NB4 (cell line): ENCODE measurements at regions not wholly inside any gene's neighbourhood (a gene's known extent, or its start where the extent isn't known, plus 50 kb on each side); places are given as distances from the start of the nearest gene placed in this dataset.

ENCODE experiments used
- CTCF ChIP-seq: IDR thresholded peaks from one replicate; pipeline ENCODE4 v1.5.1; 2012; ENCODE audit warnings: low read depth, low read length
- MAX ChIP-seq: IDR thresholded peaks from 2 replicates; pipeline ENCODE4 v1.6.1; 2011; ENCODE audit warnings: low read depth, low read length
- POLR2A ChIP-seq: IDR thresholded peaks from 2 replicates; pipeline ENCODE4 v1.6.1; 2011; ENCODE audit warnings: mild to moderate bottlenecking; ENCODE audit not compliant: insufficient read length; ENCODE audit errors: extremely low read depth

- TF ChIP-seq CTCF, result no peak
- no peak for TF ChIP-seq POLR2A
- TF ChIP-seq MAX, result no peak
Measured at GRCh38 chr10:123613346-123613850, 52.8 kb upstream of the GPR26 start.
